ENCODE measurements at regions not wholly inside any gene's neighbourhood (a gene's known extent, or its start where the extent isn't known, plus 50 kb on each side); places are given as distances from the start of the nearest gene placed in this dataset.

DNA sequence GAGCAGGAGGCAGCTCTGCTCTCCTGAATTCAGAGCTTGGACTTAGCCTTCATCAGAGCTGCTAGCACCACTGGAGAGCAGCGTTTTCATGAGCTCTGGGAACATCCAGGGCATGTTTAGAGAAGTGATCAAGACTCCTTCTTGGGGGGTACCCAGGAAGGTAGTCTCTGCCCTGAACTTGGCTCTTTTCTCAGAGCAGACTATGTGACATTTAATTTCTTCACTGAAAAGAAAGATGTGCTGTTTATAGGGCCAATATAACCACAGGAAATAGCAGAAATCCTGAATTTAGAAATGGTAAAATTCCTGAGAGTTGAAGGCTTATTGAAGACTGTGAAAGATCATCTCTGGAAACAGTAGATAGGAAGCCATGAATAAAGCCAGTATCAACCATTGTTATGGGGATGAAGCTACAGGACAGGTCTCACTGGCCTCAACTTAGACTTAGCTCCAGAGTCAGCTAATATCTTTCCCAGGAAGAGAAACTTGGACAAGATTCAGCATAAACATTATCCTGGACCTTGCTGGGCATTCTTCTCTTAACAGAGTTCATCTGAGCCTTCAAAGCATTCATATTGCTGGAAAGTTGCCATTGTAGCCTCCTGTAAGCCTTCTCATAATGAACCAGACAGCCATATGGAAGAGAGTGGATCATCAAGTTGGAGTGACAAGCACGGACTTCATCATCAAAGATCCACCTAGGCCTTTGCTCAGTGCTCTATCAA is 386.6 kb upstream of the THBS1 start:
- no peak for TF ChIP-seq POLR2AphosphoS5 (IDR thresholded peaks at IDR 0.05)
- TF ChIP-seq POLR2A (IDR thresholded peaks at IDR 0.05) = no peak
- TF ChIP-seq CTCF (IDR thresholded peaks at IDR 0.05 in 8 of 11, conservative IDR thresholded peaks at IDR 0.05 in 3 of 11) = no peak

Measured in spleen (tissue), 7 donors.